ENCODE measurements at regions not wholly inside any gene's neighbourhood (a gene's known extent, or its start where the extent isn't known, plus 50 kb on each side); places are given as distances from the start of the nearest gene placed in this dataset.
A peak's percentile ranks its signal among the peaks of the same experiment; 100 is the strongest.

GRCh38 chr12:24363177-24363754, 413.8 kb upstream of the SOX5 start:
- BruUV-seq (replicated peaks): no TSS peak
- Histone ChIP-seq H3K23ac (ENCODE audit: low read depth, low read length) (no peak overlapping the region), H3K18ac (ENCODE audit: low read depth, low read length) (0 out of 2 replicates have a peak overlapping the region, but pooled peaks have one; percentile 34), H4K5ac (ENCODE audit: low read depth, low read length) (no peak overlapping the region), H3K27ac (ENCODE audit: insufficient read depth, low read length) (no peak overlapping the region), H2BK20ac (ENCODE audit: low read depth, low read length) (no peak overlapping the region), H3K9me1 (ENCODE audit: insufficient read depth, low read length) (peaks cover 5% of the 10 kb centered on the region), H3K56ac (ENCODE audit: extremely low read depth, insufficient read depth, low read length) (no peak overlapping the region), H4K8ac (ENCODE audit: low read depth in 2 of 2, low read length in 2 of 2) (no peak overlapping the region), H4K20me1 (ENCODE audit: insufficient read depth, low read length) (no peaks in the 10 kb centered on the region), H3K9me3 (ENCODE audit: control insufficient read depth, insufficient read depth, low read length) (no peaks in the 10 kb centered on the region), H3K79me1 (ENCODE audit: low read depth in 1 of 2, low read length in 2 of 2) (peaks cover 0 to 4% of the 10 kb centered on the region in 2 experiments; a peak in 1 of 4 replicates), H3K14ac (replicated peaks; ENCODE audit: low read depth, low read length) (no peak overlapping the region), H2BK120ac (ENCODE audit: low read depth, low read length) (no peak overlapping the region), H2AFZ (replicated peaks; ENCODE audit: low read length, poor library complexity) (no peak overlapping the region), H3K4ac (ENCODE audit: low read depth, low read length) (no peak overlapping the region), H3K9ac (ENCODE audit: low read depth, low read length) (no peak overlapping the region), H2BK15ac (ENCODE audit: low read depth, low read length) (no peak overlapping the region), H3K4me3 (ENCODE audit: insufficient read depth, low read depth, low read length) (no peak overlapping the region), H3K4me2 (ENCODE audit: low read depth, low read length) (no peak overlapping the region), H3K4me1 (ENCODE audit: control insufficient read depth, insufficient read depth, low read length) (peaks cover 6% of the 10 kb centered on the region), H2AK5ac (ENCODE audit: low read depth, low read length) (no peak overlapping the region), H3K27me3 (ENCODE audit: control insufficient read depth, insufficient read depth, low read length) (no peaks in the 10 kb centered on the region), H2AK9ac (replicated peaks; ENCODE audit: low read depth, low read length, poor library complexity) (no peak overlapping the region), H3K36me3 (ENCODE audit: control insufficient read depth, insufficient read depth, low read length) (no peaks in the 10 kb centered on the region), H4K91ac (ENCODE audit: insufficient read depth, low read depth, low read length) (no peak overlapping the region), H2BK5ac (ENCODE audit: low read depth, low read length, poor library complexity, severe bottlenecking) (no peak overlapping the region)
- intact Hi-C loops (cut with micrococcal nuclease): loop anchor here (5.0 kb wide), 3 partner anchors 199 to 414 kb away; no protein-coding TSS in a partner anchor
- ATAC-seq (ENCODE audit: low read depth) (no peak), DNase-seq (no peak)
- WGBS, 2 experiments (ENCODE audit: extremely low coverage in 2 of 2, insufficient read length in 1 of 2): no CpG with 5 or more reads among the region's 3 CpGs
- CTCF ChIA-PET: no interaction called here
- in situ Hi-C loops (cut with MboI; ENCODE audit: low sequenced_read_pairs): no loop called here
- TF ChIP-seq SMC3 (IDR thresholded peaks at IDR 0.05; ENCODE audit: low read depth, low read length): no peak
- no peak for TF ChIP-seq MAZ (IDR thresholded peaks at IDR 0.05; ENCODE audit: borderline replicate concordance, low read depth, low read length)
- TF ChIP-seq CHD1 (IDR thresholded peaks at IDR 0.05; ENCODE audit: low read depth, low read length): no peak
- TF ChIP-seq MXI1 (IDR thresholded peaks at IDR 0.05; ENCODE audit: borderline replicate concordance, low read depth, low read length): no peak
- TF ChIP-seq ELK1 (IDR thresholded peaks at IDR 0.05; ENCODE audit: borderline replicate concordance, low read depth, low read length): no peak
- no peak for TF ChIP-seq NFE2L2 (IDR thresholded peaks at IDR 0.05; ENCODE audit: low read depth, low read length)
- TF ChIP-seq FOS (IDR thresholded peaks at IDR 0.05; ENCODE audit: low read depth, low read length): no peak
- TF ChIP-seq RFX5 (IDR thresholded peaks at IDR 0.05; ENCODE audit: low read depth, low read length): no peak
- no peak for TF ChIP-seq RAD21 (IDR thresholded peaks at IDR 0.05; ENCODE audit: low read length)
- dilution Hi-C loops (cut with HindIII; ENCODE audit: low sequenced_read_pairs, unreplicated experiment): no loop called here
- POLR2A ChIA-PET (ENCODE audit: unreplicated experiment): no interaction called here

Measured in IMR-90 (cell line).